Bronchial epithelial cell (primary cell): ENCODE measurements at regions not wholly inside any gene's neighbourhood (a gene's known extent, or its start where the extent isn't known, plus 50 kb on each side); places are given as distances from the start of the nearest gene placed in this dataset.
A peak's percentile ranks its signal among the peaks of the same experiment; 100 is the strongest.

ENCODE experiments used
- DNase-seq: peaks from one replicate; pipeline ENCODE4 v3.0.0-alpha.2; 2010; ENCODE audit warnings: low read depth
- FAIRE-seq: peaks from 2 replicates; lab custom pipeline; 2011; peaks lifted over from hg19 to GRCh38; lab: Jason Lieb, UNC
- H3K27me3 ChIP-seq: 2 replicates; pipeline ENCODE4 v1.5.1; 2011; ENCODE audit warnings: low read length; ENCODE audit not compliant: control insufficient read depth, insufficient read depth
- H3K36me3 ChIP-seq: 2 replicates; pipeline ENCODE4 v1.5.1; 2011; ENCODE audit warnings: low read length; ENCODE audit not compliant: control insufficient read depth, insufficient read depth
- H3K4me3 ChIP-seq: 2 replicates; pipeline ENCODE4 v1.5.1; 2011; ENCODE audit warnings: mild to moderate bottlenecking, low read depth, low read length, control low read depth
- TF ChIP-seq, protein P1 (sequence below): IDR thresholded peaks from 2 replicates; pipeline ENCODE4 v1.5.1; 2011; ENCODE audit warnings: mild to moderate bottlenecking, moderate library complexity, low read length, control low read depth, inconsistent platforms; ENCODE audit not compliant: insufficient read depth, severe bottlenecking

DNA sequence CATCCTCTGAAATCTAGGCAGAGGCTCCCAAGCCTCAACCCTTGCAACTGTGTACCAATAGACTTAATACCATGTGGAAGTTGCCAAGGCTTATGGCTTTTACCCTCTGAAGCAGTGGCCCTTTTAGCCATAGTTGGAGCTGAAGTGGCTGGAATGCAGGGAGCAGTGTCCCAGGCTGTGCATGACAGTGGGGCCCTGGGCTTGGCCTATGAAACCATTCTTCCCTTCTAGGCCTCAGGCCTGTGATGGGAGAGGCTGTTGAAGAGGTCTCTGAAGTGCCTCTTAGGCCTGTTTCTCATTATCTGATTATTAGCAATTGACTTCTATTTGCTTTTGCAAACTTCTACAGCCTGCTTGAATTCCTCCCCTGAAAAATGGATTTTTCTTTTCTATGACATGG, 612.7 kb upstream of the ZWINT start:
- TF ChIP-seq, protein P1, sequence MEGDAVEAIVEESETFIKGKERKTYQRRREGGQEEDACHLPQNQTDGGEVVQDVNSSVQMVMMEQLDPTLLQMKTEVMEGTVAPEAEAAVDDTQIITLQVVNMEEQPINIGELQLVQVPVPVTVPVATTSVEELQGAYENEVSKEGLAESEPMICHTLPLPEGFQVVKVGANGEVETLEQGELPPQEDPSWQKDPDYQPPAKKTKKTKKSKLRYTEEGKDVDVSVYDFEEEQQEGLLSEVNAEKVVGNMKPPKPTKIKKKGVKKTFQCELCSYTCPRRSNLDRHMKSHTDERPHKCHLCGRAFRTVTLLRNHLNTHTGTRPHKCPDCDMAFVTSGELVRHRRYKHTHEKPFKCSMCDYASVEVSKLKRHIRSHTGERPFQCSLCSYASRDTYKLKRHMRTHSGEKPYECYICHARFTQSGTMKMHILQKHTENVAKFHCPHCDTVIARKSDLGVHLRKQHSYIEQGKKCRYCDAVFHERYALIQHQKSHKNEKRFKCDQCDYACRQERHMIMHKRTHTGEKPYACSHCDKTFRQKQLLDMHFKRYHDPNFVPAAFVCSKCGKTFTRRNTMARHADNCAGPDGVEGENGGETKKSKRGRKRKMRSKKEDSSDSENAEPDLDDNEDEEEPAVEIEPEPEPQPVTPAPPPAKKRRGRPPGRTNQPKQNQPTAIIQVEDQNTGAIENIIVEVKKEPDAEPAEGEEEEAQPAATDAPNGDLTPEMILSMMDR: no peak
- no peak for DNase-seq
- Histone ChIP-seq H3K4me3 (no peak overlapping the region), H3K36me3 (no peaks in the 10 kb centered on the region), H3K27me3 (no peaks in the 10 kb centered on the region)
- no peak for FAIRE-seq

DNA sequence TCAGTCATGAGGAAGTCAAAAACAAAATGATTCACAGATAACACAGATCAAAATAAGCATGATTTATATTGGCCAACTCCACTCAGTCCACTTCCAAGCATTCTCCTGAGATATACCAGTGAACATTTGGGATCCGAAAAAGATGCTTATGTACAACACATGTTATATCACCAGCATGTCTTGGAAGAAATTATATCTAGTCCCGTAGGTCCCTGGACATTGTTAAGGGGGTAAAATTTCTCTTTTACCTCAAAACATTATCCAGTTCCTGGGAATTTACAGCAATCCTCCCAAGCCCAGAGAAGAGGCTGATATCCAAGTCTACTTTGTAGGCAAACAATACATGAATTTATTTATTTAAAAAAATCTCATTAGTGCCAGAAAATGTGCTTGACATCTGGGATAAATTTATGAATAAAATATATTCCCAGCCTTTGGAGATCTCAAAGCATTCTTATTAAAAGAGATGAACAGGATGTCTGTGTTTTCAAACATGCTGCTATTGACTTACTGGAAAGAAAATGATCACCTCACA, 582.2 kb upstream of the ZWINT start:
- TF ChIP-seq, protein P1: no peak
- H3K36me3 ChIP-seq: no peaks in the 10 kb centered on the region
- H3K27me3 ChIP-seq: no peaks in the 10 kb centered on the region
- DNase-seq: no peak
- no peak for FAIRE-seq
- no peak overlapping the region for H3K4me3 ChIP-seq

DNA sequence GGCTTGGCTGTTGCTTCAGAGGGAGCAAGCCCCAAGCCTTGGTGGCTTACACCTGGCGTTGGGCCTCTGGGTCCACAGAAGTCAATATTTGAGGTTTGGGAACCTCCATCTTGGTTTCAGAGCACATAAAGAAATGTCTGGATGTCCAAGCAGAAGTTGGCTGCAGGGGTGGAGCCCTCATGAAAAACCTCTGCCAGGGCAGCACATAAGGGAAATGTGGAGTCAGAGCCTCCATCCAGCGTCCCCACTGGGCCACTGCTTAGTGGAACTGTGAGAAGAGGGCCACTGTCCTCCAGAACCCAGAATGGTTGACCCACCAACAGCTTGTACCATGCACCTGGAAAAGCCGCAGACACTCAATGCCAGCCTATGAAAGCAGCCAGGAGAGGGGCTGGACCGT, 573.5 kb upstream of the ZWINT start:
- Histone ChIP-seq H3K4me3 (no peak overlapping the region), H3K27me3 (no peaks in the 10 kb centered on the region), H3K36me3 (no peaks in the 10 kb centered on the region)
- TF ChIP-seq, protein P1: no peak
- DNase-seq: no peak
- FAIRE-seq: no peak

DNA sequence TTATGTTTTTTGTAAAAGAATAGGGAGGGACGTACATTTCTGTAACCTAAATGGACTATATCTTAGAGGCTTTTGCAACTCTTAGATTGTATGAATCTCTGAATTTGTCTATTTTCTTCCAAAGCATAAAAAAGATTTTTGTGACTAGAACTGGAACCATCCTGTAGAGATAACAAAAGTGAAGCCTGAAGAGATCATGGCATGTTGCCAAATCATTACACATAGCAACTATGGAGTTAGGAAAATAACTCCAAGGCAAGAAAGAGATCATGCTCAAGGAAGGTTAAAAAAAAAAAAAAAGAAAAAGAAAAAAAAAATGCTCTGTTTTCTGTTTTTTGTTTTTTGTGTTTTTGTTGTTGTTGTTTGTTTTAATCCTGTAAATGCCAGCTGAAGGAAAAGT, 567.7 kb upstream of the ZWINT start:
- DNase-seq (no peak), FAIRE-seq (no peak)
- H3K27me3 ChIP-seq: no peaks in the 10 kb centered on the region
- no peaks in the 10 kb centered on the region for H3K36me3 ChIP-seq
- H3K4me3 ChIP-seq: no peak overlapping the region
- TF ChIP-seq, protein P1: no peak

DNA sequence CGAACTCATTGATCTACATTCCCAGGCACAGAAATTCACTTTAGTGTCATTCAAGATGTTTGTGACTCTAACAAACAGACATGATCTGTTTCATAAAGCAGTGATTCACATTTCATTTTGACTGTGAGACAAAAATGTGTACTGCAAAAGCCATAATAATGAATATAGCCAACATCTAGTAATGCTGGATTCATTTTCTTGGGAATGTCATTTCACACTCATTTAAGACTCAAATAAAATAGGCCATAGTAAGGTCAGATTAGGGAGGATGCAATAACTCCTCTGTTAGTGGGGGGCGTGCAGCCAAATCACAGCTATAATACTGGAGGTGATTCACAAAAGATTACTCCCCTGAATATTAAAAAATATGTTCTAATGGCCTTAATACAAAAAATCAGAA, 566.6 kb upstream of the ZWINT start:
- FAIRE-seq: no peak
- no peaks in the 10 kb centered on the region for H3K27me3 ChIP-seq
- no peak overlapping the region for H3K4me3 ChIP-seq
- no peak for DNase-seq
- H3K36me3 ChIP-seq: no peaks in the 10 kb centered on the region
- TF ChIP-seq, protein P1: no peak

DNA sequence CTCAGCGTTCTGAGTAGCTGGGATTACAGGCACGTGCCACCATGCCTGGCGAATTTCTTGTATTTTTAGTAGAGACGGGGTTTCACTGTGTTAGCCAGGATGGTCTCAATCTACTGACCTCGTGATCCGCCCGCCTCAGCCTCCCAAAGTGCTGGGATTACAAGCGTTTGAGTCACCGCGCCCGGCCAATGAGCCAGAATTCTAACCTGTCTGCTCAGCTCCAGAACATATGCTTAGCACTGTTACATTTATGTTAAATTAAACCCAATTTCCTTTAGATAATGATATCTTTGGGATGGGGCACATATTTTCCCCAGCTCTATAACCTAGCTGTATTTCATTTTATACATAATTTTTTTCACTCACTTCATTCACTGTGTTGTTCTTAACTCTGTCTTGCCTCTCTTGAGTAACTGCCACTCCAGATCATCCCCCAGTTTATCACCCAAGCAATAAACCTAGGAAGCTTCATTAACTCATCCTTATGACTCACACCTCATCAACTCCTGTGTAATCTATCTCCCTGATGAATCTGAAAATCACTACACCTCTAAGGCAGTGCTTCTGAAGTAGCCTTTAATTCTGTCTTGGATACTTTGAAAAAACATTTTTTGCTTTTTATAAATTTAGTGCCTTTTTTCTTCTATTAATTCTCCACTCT, 559.7 kb upstream of the ZWINT start:
- TF ChIP-seq, protein P1: no peak
- DNase-seq: peak; percentile 2

More for the DNA sequence above, 559.7 kb upstream of the ZWINT start:
- Histone ChIP-seq H3K36me3 (no peaks in the 10 kb centered on the region), H3K4me3 (no peak overlapping the region), H3K27me3 (no peaks in the 10 kb centered on the region)
- FAIRE-seq: no peak
